GM10266 (cell line): ENCODE measurements at regions not wholly inside any gene's neighbourhood (a gene's known extent, or its start where the extent isn't known, plus 50 kb on each side); places are given as distances from the start of the nearest gene placed in this dataset.

Experiments
- DNase-seq: peaks from one replicate; pipeline ENCODE4 v3.0.0; 2012; ENCODE audit errors: extremely low spot score
- CTCF ChIP-seq: IDR thresholded peaks from 2 replicates; pipeline ENCODE4 v1.5.1; 2012; ENCODE audit warnings: mild to moderate bottlenecking, low read depth; ENCODE audit not compliant: control insufficient read depth, insufficient read depth; ENCODE audit errors: missing control alignments

- DNase-seq, result no peak
- no peak for TF ChIP-seq CTCF
Observed at GRCh38 chr4:54517781-54518444, 139.8 kb upstream of the KIT start.

- no peak for DNase-seq
- no peak for TF ChIP-seq CTCF
Observed at GRCh38 chr4:54525602-54526001, 132.2 kb upstream of the KIT start.

- DNase-seq, result no peak
- no peak for TF ChIP-seq CTCF
Observed at GRCh38 chr4:54526560-54526959, 131.2 kb upstream of the KIT start.

GRCh38 chr4:54527532-54527931 is 130.2 kb upstream of the KIT start:
- no peak for TF ChIP-seq CTCF

GRCh38 chr4:54539500-54540029 is 118.2 kb upstream of the KIT start:
- TF ChIP-seq CTCF, result no peak
- DNase-seq, result no peak

More at GRCh38 chr4:54527532-54527931, 130.2 kb upstream of the KIT start:
- DNase-seq, result no peak

- TF ChIP-seq CTCF, result no peak
- DNase-seq, result no peak
Observed at GRCh38 chr4:54540931-54541330, 116.8 kb upstream of the KIT start.

- no peak for TF ChIP-seq CTCF
- DNase-seq, result no peak
Observed at GRCh38 chr4:54541426-54542118, 116.2 kb upstream of the KIT start.
